OCI-LY1 (cell line): ENCODE measurements at regions not wholly inside any gene's neighbourhood (a gene's known extent, or its start where the extent isn't known, plus 50 kb on each side); places are given as distances from the start of the nearest gene placed in this dataset.

Experiments used
- CTCF ChIP-seq: fragments of 200-600 bp; sonication (generic), shearing (Covaris generic); IDR thresholded peaks from 2 replicates; pipeline ENCODE4 v1.5.1; 2017; ENCODE audit warnings: mild to moderate bottlenecking, antibody characterized with exemption, low read length, moderate library complexity, mixed read lengths
- EZH2 ChIP-seq: fragments of 200-600 bp; sonication (generic), shearing (Covaris generic); IDR thresholded peaks from 2 replicates; pipeline ENCODE4 v1.8.0; 2017; ENCODE audit warnings: borderline replicate concordance, mixed run types, mild to moderate bottlenecking, antibody characterized with exemption, low read length, moderate library complexity, mixed read lengths

- TF ChIP-seq CTCF (no peak), EZH2 (no peak)
Measured at GRCh38 chr2:131658769-131659131, 131.1 kb downstream of the CCDC74A start.
